BLaER1 (cell line): ENCODE measurements at regions not wholly inside any gene's neighbourhood (a gene's known extent, or its start where the extent isn't known, plus 50 kb on each side); places are given as distances from the start of the nearest gene placed in this dataset.
"Not testable (repeated sequence)": the region's sequence is repeated elsewhere in the genome, so short reads cannot be mapped to it uniquely, and the experiment has no call there.

ENCODE experiments used
- H3K27ac ChIP-seq: shearing (Covaris generic); formaldehyde crosslinking; 2 replicates; pipeline ENCODE4 v1.8.1; 2022
- H3K27me3 ChIP-seq: shearing (Covaris generic); formaldehyde crosslinking; 2 replicates; pipeline ENCODE4 v1.8.1; 2022
- H3K36me3 ChIP-seq: shearing (Covaris generic); formaldehyde crosslinking; 2 replicates; pipeline ENCODE4 v1.8.1; 2022
- H3K4me1 ChIP-seq: shearing (Covaris generic); formaldehyde crosslinking; 2 replicates; pipeline ENCODE4 v1.8.1; 2022
- H3K4me2 ChIP-seq: shearing (Covaris generic); formaldehyde crosslinking; 2 replicates; pipeline ENCODE4 v1.8.1; 2022
- H3K4me3 ChIP-seq: shearing (Covaris generic); formaldehyde crosslinking; 2 replicates; pipeline ENCODE4 v1.8.1; 2022
- H3K9ac ChIP-seq: shearing (Covaris generic); formaldehyde crosslinking; 2 replicates; pipeline ENCODE4 v1.8.1; 2022
- H3K9me3 ChIP-seq: shearing (Covaris generic); formaldehyde crosslinking; 2 replicates; pipeline ENCODE4 v1.8.1; 2022
- H4K20me1 ChIP-seq: shearing (Covaris generic); formaldehyde crosslinking; 2 replicates; pipeline ENCODE4 v1.8.1; 2022
- Cebpa-rat ChIP-seq: shearing (Covaris generic); IDR thresholded peaks from 2 replicates; pipeline ENCODE4 v1.8.1; 2022

- Histone ChIP-seq H3K27me3 (no peaks in the 10 kb centered on the region), H3K4me1 (no peaks in the 10 kb centered on the region), H3K9me3 (no peaks in the 10 kb centered on the region), H3K9ac (no peak overlapping the region), H3K4me3 (no peak overlapping the region), H3K36me3 (no peaks in the 10 kb centered on the region), H4K20me1 (no peaks in the 10 kb centered on the region), H3K4me2 (no peak overlapping the region), H3K27ac (no peak overlapping the region)
- TF ChIP-seq Cebpa-rat = no peak
Measured at GRCh38 chrX:44742480-44743155, 101.2 kb upstream of the DUSP21 start.

DNA sequence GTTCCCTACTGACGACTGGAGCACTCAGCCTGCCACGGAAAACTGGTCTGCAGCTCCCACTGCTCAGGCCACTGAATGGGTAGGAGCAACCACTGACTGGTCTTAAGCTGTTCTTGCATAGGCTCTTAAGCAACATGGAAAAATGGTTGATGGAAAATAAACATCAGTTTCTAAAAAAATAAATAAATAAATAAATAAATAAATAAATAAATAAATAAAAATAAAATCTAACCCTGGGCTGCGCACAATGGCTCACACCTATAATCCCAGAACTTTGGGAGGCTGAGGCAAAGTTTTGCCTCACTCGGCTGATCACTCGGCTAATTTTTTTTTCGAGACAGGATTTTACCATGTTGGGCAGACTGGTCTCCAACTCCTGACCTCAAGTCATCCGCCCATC, 102.0 kb upstream of the DUSP21 start:
- not testable (repeated sequence) for H3K4me3 ChIP-seq, H3K4me2 ChIP-seq, H3K9ac ChIP-seq

GRCh38 chrX:44741458-44741857, 102.4 kb upstream of the DUSP21 start:
- H3K36me3 ChIP-seq, H3K27me3 ChIP-seq, H3K4me2 ChIP-seq, H3K9ac ChIP-seq, H3K4me3 ChIP-seq, H4K20me1 ChIP-seq, H3K9me3 ChIP-seq, H3K4me1 ChIP-seq, H3K27ac ChIP-seq: not testable (repeated sequence)

More for the DNA sequence above, 102.0 kb upstream of the DUSP21 start:
- H3K27ac ChIP-seq, H3K9me3 ChIP-seq, H4K20me1 ChIP-seq, H3K27me3 ChIP-seq, H3K36me3 ChIP-seq, H3K4me1 ChIP-seq: not testable (repeated sequence)

- Histone ChIP-seq H3K9ac (no peak overlapping the region), H3K9me3 (peaks cover 7% of the 10 kb centered on the region; the same call in 1 of the 2 replicates), H3K4me3 (no peak overlapping the region), H3K27ac (no peak overlapping the region), H3K4me1 (no peaks in the 10 kb centered on the region), H3K27me3 (no peaks in the 10 kb centered on the region), H3K4me2 (no peak overlapping the region), H4K20me1 (no peaks in the 10 kb centered on the region), H3K36me3 (no peaks in the 10 kb centered on the region)
- TF ChIP-seq Cebpa-rat = no peak
Measured at GRCh38 chrX:44735498-44735897, 108.3 kb upstream of the DUSP21 start.

GRCh38 chrX:44733931-44734330, 109.9 kb upstream of the DUSP21 start:
- TF ChIP-seq Cebpa-rat = no peak

DNA sequence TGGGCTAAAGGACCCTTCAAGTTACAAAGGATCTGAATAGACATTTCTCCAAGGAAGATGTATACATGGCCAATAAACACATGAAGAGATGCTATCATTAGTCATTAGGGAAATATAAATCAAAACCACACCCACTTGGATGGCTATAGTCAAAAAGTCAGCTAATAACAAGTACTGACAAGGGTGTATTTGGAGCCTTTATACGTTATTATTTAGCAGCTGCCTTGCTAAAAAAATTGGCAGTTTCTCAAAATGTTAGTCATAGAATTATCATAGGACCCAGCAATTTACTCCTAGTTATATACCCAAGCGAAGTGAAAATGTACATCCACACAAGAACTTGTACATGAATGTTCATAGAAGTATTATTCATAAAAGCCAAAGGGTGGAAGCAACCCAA, 112.7 kb upstream of the DUSP21 start:
- H3K9ac ChIP-seq = no peak overlapping the region
- TF ChIP-seq Cebpa-rat = no peak
- H3K36me3 ChIP-seq = no peaks in the 10 kb centered on the region
- no peak overlapping the region for H3K27ac ChIP-seq
- H3K4me1 ChIP-seq = no peaks in the 10 kb centered on the region
- H3K27me3 ChIP-seq = no peaks in the 10 kb centered on the region
- H4K20me1 ChIP-seq = no peaks in the 10 kb centered on the region
- no peak overlapping the region for H3K4me3 ChIP-seq
- H3K9me3 ChIP-seq = peaks cover 7% of the 10 kb centered on the region; the same call in 1 of the 2 replicates
- H3K4me2 ChIP-seq = no peak overlapping the region

More at GRCh38 chrX:44733931-44734330, 109.9 kb upstream of the DUSP21 start:
- H3K9me3 ChIP-seq = peaks cover 7% of the 10 kb centered on the region; the same call in 1 of the 2 replicates
- H3K36me3 ChIP-seq = no peaks in the 10 kb centered on the region
- no peaks in the 10 kb centered on the region for H3K27me3 ChIP-seq
- H3K27ac ChIP-seq = no peak overlapping the region
- no peak overlapping the region for H3K9ac ChIP-seq
- H4K20me1 ChIP-seq = no peaks in the 10 kb centered on the region
- H3K4me1 ChIP-seq = no peaks in the 10 kb centered on the region
- no peak overlapping the region for H3K4me3 ChIP-seq
- H3K4me2 ChIP-seq = no peak overlapping the region

DNA sequence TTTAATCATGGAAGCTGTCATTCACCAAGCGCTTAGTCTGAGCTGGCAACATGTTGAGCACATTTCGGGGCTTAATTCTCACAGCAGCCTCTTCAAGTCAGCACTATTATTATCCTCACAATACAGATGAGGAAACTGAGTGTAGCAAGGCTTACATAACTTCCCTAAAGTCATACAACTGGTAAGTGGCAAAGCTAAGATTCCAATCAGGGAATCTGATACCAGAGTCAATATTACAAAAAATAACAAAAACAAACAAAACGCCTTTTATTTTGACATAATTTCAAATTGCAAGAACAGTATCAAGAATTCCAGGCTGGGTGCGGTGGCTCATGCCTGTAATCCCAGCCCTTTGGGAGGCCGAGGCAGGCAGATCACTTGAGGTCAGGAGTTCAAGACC, 120.4 kb upstream of the DUSP21 start:
- Histone ChIP-seq H4K20me1 (no peaks in the 10 kb centered on the region), H3K27me3 (no peaks in the 10 kb centered on the region), H3K36me3 (no peaks in the 10 kb centered on the region), H3K4me1 (no peaks in the 10 kb centered on the region), H3K4me3 (no peak overlapping the region), H3K9ac (no peak overlapping the region), H3K4me2 (no peak overlapping the region), H3K9me3 (no peaks in the 10 kb centered on the region), H3K27ac (no peak overlapping the region)
- no peak for TF ChIP-seq Cebpa-rat

- no peaks in the 10 kb centered on the region for H3K9me3 ChIP-seq
- no peak for TF ChIP-seq Cebpa-rat
Measured at GRCh38 chrX:44708470-44708869, 135.4 kb upstream of the DUSP21 start.

DNA sequence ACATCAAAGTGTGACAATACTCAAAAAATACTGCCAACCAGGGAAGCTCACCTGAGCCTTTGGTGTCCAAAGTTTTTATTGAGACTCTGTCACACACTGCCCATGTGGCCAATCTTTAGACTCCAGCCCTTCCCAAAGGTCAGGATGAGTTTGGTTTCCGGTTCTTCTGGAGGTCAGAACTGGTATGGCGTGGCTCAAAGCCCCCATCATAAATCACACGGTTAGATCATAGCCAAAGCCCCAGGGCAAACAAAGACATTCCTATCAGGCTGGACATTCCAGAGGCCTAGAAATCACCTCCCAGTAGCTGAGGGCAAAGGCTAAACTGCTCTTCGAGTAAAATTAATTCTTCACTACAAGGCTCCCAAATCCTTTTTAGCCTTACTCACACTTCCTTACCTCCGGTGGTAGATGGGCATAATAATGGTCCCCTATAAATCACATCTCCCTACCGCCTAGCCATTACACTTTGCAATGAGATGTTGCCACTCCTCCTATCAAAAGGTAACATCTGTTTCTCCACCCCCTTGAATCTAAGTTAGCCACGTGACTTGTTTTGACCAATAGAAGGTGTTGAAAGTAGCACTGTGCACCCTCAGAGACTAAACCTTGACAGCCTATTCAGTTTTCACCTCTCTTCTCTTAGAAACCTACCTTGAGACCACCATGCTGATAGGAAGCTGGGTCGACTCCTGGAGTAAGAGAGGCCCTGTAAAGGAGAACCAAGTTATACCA, 137.8 kb upstream of the DUSP21 start:
- H3K36me3 ChIP-seq = no peaks in the 10 kb centered on the region
- H3K4me2 ChIP-seq = no peak overlapping the region

More at GRCh38 chrX:44708470-44708869, 135.4 kb upstream of the DUSP21 start:
- no peaks in the 10 kb centered on the region for H3K27me3 ChIP-seq
- H3K36me3 ChIP-seq = no peaks in the 10 kb centered on the region
- H3K4me2 ChIP-seq = no peak overlapping the region
- H3K4me1 ChIP-seq = no peaks in the 10 kb centered on the region
- no peak overlapping the region for H3K27ac ChIP-seq
- no peak overlapping the region for H3K9ac ChIP-seq
- no peaks in the 10 kb centered on the region for H4K20me1 ChIP-seq
- H3K4me3 ChIP-seq = no peak overlapping the region

GRCh38 chrX:44698357-44698756, 145.5 kb upstream of the DUSP21 start:
- H3K4me3 ChIP-seq = no peak overlapping the region
- no peak overlapping the region for H3K4me2 ChIP-seq
- H3K9ac ChIP-seq = no peak overlapping the region

More for the DNA sequence above, 137.8 kb upstream of the DUSP21 start:
- Histone ChIP-seq H3K27ac (no peak overlapping the region), H3K27me3 (no peaks in the 10 kb centered on the region), H3K4me1 (no peaks in the 10 kb centered on the region), H3K4me3 (no peak overlapping the region), H3K9me3 (no peaks in the 10 kb centered on the region), H4K20me1 (no peaks in the 10 kb centered on the region), H3K9ac (no peak overlapping the region)
- TF ChIP-seq Cebpa-rat = no peak

More at GRCh38 chrX:44698357-44698756, 145.5 kb upstream of the DUSP21 start:
- no peak for TF ChIP-seq Cebpa-rat
- H3K36me3 ChIP-seq = no peaks in the 10 kb centered on the region
- no peaks in the 10 kb centered on the region for H3K4me1 ChIP-seq
- no peaks in the 10 kb centered on the region for H4K20me1 ChIP-seq
- no peaks in the 10 kb centered on the region for H3K9me3 ChIP-seq
- no peak overlapping the region for H3K27ac ChIP-seq
- no peaks in the 10 kb centered on the region for H3K27me3 ChIP-seq
